GM23338 (cell line): ENCODE measurements at regions not wholly inside any gene's neighbourhood (a gene's known extent, or its start where the extent isn't known, plus 50 kb on each side); places are given as distances from the start of the nearest gene placed in this dataset.

Experiments
- ATAC-seq: fragments of 200-7000 bp; cut with Tn5 transposase; 3 replicates; pipeline ENCODE4 v1.9.1; 2020
- DNase-seq: peaks from one replicate; pipeline ENCODE4 v3.0.0-alpha.2; 2015; ENCODE audit warnings: low spot score
- H2AFZ ChIP-seq: fragments of 200-600 bp; sonication (generic); 2 replicates; pipeline ENCODE4 v1.8.0; 2016; ENCODE audit warnings: antibody characterized with exemption, mild to moderate bottlenecking, moderate library complexity
- H3F3A ChIP-seq: fragments of 200-600 bp; sonication (generic); replicated peaks from 2 replicates; pipeline ENCODE4 v1.8.0; 2017; ENCODE audit warnings: antibody characterized with exemption, mixed run types, low read depth
- H3K27ac ChIP-seq: fragments of 200-600 bp; sonication (generic); 2 replicates; pipeline ENCODE4 v1.6.1; 2016; ENCODE audit warnings: low read depth
- H3K27me3 ChIP-seq: fragments of 200-600 bp; sonication (generic); 2 replicates; pipeline ENCODE4 v1.8.0; 2016; ENCODE audit warnings: mild to moderate bottlenecking, mixed run types, moderate library complexity; ENCODE audit not compliant: insufficient read depth
- H3K36me3 ChIP-seq: fragments of 200-600 bp; sonication (generic); 2 replicates; pipeline ENCODE4 v1.8.0; 2016; ENCODE audit warnings: mild to moderate bottlenecking; ENCODE audit not compliant: insufficient read depth
- H3K4me1 ChIP-seq: fragments of 200-600 bp; sonication (generic); 2 replicates; pipeline ENCODE4 v1.8.0; 2016; ENCODE audit warnings: mild to moderate bottlenecking, moderate library complexity; ENCODE audit not compliant: insufficient read depth
- H3K4me2 ChIP-seq: fragments of 200-600 bp; sonication (generic); 2 replicates; pipeline ENCODE4 v1.7.1; 2017; ENCODE audit warnings: mixed run types
- H3K4me3 ChIP-seq: fragments of 200-600 bp; sonication (generic); 2 replicates; pipeline ENCODE4 v1.6.1; 2016; ENCODE audit warnings: mixed run types
- H3K79me2 ChIP-seq: fragments of 200-600 bp; sonication (generic); replicated peaks from 2 replicates; pipeline ENCODE4 v1.8.0; 2017; ENCODE audit warnings: mild to moderate bottlenecking; ENCODE audit not compliant: insufficient read depth
- H3K9me2 ChIP-seq: fragments of 200-600 bp; sonication (generic); 2 replicates; pipeline ENCODE4 v1.8.0; 2017; ENCODE audit not compliant: insufficient read depth
- H4K20me1 ChIP-seq: fragments of 200-600 bp; sonication (generic); replicated peaks from 2 replicates; pipeline ENCODE4 v1.8.0; 2017; ENCODE audit warnings: mild to moderate bottlenecking; ENCODE audit not compliant: insufficient read depth
- H3K27ac Mint-ChIP-seq: 2 replicates; pipeline ENCODE4 v1.8.0; 2020; ENCODE audit warnings: inconsistent platforms, mild to moderate bottlenecking, moderate library complexity, mixed read lengths
- H3K27me3 Mint-ChIP-seq: 3 replicates; pipeline ENCODE4 v1.8.0; 2022; ENCODE audit warnings: low read depth, mild to moderate bottlenecking, moderate library complexity, mixed read lengths, inconsistent platforms; ENCODE audit not compliant: insufficient read depth, poor library complexity
- H3K36me3 Mint-ChIP-seq: 3 replicates; pipeline ENCODE4 v1.8.0; 2021; ENCODE audit warnings: low read depth, mild to moderate bottlenecking, inconsistent platforms, moderate library complexity, mixed read lengths
- H3K4me1 Mint-ChIP-seq: 3 replicates; pipeline ENCODE4 v1.8.0; 2020; ENCODE audit warnings: mild to moderate bottlenecking, inconsistent platforms, mixed read lengths
- H3K4me3 Mint-ChIP-seq: 3 replicates; pipeline ENCODE4 v1.8.0; 2021; ENCODE audit warnings: moderate library complexity, mild to moderate bottlenecking, inconsistent platforms, mixed read lengths
- H3K9me3 Mint-ChIP-seq: 3 replicates; pipeline ENCODE4 v1.8.0; 2020; ENCODE audit warnings: moderate library complexity, mild to moderate bottlenecking, inconsistent platforms, mixed read lengths
- EZH2 ChIP-seq: fragments of 200-600 bp; sonication (generic); IDR thresholded peaks from one replicate; pipeline ENCODE4 v1.8.0; 2017; ENCODE audit warnings: antibody characterized with exemption, mild to moderate bottlenecking, low read depth; ENCODE audit not compliant: unreplicated experiment
- JUNB ChIP-seq: IDR thresholded peaks from one replicate; pipeline ENCODE4 v1.6.1; 2016; ENCODE audit warnings: antibody characterized with exemption; ENCODE audit not compliant: unreplicated experiment
- POLR2AphosphoS5 ChIP-seq: IDR thresholded peaks from 2 replicates; pipeline ENCODE4 v1.6.1; 2016; ENCODE audit warnings: antibody characterized with exemption, low read depth
- STAT1 ChIP-seq: IDR thresholded peaks from one replicate; pipeline ENCODE4 v1.6.1; 2016; ENCODE audit warnings: antibody characterized with exemption; ENCODE audit not compliant: unreplicated experiment
- TF ChIP-seq, protein P1 (sequence below): fragments of 250-450 bp; sonication (Bioruptor Pico); IDR thresholded peaks from 2 replicates; pipeline ENCODE4 v1.5.0; 2020; ENCODE audit warnings: mild to moderate bottlenecking, moderate library complexity
- TF ChIP-seq, protein P2 (sequence below): IDR thresholded peaks from one replicate; pipeline ENCODE4 v1.6.1; 2018; ENCODE audit warnings: antibody characterized with exemption; ENCODE audit not compliant: unreplicated experiment
- TF ChIP-seq, protein P3 (sequence below), 2 experiments: fragments of 200-600 bp in 1 of 2; sonication (generic) in 1 of 2; conservative IDR thresholded peaks; 2 replicates each; pipeline versions ENCODE4 v1.5.1 to v1.6.1; 2016 to 2017; ENCODE audit warnings: antibody characterized with exemption in 2 of 2, low read depth in 2 of 2, mild to moderate bottlenecking in 2 of 2, moderate library complexity in 1 of 2

DNA sequence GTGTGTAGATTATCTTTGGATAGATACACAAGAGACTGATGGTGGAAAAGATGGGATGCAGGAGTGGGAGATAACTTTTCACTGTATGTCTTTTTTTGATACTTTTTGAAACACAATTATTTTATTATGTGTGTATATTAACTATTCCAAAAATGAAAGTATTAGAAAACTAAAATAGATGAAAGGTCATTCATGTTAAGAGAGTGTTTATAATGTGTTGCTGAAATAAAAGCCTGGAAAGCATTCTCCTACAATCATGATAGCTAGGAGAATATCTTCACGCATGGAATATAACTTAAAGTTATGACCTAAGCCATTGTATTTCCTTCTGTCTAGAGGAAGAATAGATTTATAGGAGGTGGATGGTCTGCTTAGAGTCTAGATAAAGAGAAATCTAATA is 154.8 kb upstream of the MAST4 start:
- Histone ChIP-seq H3K79me2 (no peaks in the 10 kb centered on the region), H3K4me1 (no peaks in the 10 kb centered on the region), H2AFZ (no peak overlapping the region), H3K27me3 (no peaks in the 10 kb centered on the region), H3K27ac (no peak overlapping the region), H3F3A (no peaks in the 10 kb centered on the region), H3K9me2 (no peaks in the 10 kb centered on the region), H3K4me3 (no peak overlapping the region), H3K36me3 (no peaks in the 10 kb centered on the region), H4K20me1 (no peaks in the 10 kb centered on the region), H3K4me2 (no peak overlapping the region)
- Mint-ChIP-seq H3K4me1 (no peaks in the 10 kb centered on the region), H3K36me3 (no peaks in the 10 kb centered on the region), H3K9me3 (peaks cover 6% of the 10 kb centered on the region; the same call in 2 of the 3 replicates), H3K27me3 (peaks cover 2% of the 10 kb centered on the region), H3K4me3 (no peak overlapping the region), H3K27ac (no peak overlapping the region)
- ATAC-seq (no peak), DNase-seq (no peak)
- TF ChIP-seq EZH2 (no peak), POLR2AphosphoS5 (no peak), JUNB (no peak), STAT1 (no peak)
- TF ChIP-seq, protein P1, sequence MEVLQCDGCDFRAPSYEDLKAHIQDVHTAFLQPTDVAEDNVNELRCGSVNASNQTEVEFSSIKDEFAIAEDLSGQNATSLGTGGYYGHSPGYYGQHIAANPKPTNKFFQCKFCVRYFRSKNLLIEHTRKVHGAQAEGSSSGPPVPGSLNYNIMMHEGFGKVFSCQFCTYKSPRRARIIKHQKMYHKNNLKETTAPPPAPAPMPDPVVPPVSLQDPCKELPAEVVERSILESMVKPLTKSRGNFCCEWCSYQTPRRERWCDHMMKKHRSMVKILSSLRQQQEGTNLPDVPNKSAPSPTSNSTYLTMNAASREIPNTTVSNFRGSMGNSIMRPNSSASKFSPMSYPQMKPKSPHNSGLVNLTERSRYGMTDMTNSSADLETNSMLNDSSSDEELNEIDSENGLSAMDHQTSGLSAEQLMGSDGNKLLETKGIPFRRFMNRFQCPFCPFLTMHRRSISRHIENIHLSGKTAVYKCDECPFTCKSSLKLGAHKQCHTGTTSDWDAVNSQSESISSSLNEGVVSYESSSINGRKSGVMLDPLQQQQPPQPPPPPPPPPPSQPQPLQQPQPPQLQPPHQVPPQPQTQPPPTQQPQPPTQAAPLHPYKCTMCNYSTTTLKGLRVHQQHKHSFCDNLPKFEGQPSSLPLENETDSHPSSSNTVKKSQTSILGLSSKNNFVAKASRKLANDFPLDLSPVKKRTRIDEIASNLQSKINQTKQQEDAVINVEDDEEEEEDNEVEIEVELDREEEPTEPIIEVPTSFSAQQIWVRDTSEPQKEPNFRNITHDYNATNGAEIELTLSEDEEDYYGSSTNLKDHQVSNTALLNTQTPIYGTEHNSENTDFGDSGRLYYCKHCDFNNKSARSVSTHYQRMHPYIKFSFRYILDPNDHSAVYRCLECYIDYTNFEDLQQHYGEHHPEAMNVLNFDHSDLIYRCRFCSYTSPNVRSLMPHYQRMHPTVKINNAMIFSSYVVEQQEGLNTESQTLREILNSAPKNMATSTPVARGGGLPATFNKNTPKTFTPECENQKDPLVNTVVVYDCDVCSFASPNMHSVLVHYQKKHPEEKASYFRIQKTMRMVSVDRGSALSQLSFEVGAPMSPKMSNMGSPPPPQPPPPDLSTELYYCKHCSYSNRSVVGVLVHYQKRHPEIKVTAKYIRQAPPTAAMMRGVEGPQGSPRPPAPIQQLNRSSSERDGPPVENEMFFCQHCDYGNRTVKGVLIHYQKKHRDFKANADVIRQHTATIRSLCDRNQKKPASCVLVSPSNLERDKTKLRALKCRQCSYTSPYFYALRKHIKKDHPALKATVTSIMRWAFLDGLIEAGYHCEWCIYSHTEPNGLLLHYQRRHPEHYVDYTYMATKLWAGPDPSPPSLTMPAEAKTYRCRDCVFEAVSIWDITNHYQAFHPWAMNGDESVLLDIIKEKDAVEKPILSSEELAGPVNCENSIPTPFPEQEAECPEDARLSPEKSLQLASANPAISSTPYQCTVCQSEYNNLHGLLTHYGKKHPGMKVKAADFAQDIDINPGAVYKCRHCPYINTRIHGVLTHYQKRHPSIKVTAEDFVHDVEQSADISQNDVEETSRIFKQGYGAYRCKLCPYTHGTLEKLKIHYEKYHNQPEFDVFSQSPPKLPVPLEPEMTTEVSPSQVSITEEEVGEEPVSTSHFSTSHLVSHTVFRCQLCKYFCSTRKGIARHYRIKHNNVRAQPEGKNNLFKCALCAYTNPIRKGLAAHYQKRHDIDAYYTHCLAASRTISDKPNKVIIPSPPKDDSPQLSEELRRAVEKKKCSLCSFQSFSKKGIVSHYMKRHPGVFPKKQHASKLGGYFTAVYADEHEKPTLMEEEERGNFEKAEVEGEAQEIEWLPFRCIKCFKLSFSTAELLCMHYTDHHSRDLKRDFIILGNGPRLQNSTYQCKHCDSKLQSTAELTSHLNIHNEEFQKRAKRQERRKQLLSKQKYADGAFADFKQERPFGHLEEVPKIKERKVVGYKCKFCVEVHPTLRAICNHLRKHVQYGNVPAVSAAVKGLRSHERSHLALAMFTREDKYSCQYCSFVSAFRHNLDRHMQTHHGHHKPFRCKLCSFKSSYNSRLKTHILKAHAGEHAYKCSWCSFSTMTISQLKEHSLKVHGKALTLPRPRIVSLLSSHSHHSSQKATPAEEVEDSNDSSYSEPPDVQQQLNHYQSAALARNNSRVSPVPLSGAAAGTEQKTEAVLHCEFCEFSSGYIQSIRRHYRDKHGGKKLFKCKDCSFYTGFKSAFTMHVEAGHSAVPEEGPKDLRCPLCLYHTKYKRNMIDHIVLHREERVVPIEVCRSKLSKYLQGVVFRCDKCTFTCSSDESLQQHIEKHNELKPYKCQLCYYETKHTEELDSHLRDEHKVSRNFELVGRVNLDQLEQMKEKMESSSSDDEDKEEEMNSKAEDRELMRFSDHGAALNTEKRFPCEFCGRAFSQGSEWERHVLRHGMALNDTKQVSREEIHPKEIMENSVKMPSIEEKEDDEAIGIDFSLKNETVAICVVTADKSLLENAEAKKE (CRISPR knock-in tag) = no peak
- TF ChIP-seq, protein P2, sequence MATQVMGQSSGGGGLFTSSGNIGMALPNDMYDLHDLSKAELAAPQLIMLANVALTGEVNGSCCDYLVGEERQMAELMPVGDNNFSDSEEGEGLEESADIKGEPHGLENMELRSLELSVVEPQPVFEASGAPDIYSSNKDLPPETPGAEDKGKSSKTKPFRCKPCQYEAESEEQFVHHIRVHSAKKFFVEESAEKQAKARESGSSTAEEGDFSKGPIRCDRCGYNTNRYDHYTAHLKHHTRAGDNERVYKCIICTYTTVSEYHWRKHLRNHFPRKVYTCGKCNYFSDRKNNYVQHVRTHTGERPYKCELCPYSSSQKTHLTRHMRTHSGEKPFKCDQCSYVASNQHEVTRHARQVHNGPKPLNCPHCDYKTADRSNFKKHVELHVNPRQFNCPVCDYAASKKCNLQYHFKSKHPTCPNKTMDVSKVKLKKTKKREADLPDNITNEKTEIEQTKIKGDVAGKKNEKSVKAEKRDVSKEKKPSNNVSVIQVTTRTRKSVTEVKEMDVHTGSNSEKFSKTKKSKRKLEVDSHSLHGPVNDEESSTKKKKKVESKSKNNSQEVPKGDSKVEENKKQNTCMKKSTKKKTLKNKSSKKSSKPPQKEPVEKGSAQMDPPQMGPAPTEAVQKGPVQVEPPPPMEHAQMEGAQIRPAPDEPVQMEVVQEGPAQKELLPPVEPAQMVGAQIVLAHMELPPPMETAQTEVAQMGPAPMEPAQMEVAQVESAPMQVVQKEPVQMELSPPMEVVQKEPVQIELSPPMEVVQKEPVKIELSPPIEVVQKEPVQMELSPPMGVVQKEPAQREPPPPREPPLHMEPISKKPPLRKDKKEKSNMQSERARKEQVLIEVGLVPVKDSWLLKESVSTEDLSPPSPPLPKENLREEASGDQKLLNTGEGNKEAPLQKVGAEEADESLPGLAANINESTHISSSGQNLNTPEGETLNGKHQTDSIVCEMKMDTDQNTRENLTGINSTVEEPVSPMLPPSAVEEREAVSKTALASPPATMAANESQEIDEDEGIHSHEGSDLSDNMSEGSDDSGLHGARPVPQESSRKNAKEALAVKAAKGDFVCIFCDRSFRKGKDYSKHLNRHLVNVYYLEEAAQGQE = no peak
- TF ChIP-seq, protein P3, sequence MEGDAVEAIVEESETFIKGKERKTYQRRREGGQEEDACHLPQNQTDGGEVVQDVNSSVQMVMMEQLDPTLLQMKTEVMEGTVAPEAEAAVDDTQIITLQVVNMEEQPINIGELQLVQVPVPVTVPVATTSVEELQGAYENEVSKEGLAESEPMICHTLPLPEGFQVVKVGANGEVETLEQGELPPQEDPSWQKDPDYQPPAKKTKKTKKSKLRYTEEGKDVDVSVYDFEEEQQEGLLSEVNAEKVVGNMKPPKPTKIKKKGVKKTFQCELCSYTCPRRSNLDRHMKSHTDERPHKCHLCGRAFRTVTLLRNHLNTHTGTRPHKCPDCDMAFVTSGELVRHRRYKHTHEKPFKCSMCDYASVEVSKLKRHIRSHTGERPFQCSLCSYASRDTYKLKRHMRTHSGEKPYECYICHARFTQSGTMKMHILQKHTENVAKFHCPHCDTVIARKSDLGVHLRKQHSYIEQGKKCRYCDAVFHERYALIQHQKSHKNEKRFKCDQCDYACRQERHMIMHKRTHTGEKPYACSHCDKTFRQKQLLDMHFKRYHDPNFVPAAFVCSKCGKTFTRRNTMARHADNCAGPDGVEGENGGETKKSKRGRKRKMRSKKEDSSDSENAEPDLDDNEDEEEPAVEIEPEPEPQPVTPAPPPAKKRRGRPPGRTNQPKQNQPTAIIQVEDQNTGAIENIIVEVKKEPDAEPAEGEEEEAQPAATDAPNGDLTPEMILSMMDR (conservative IDR thresholded peaks at IDR 0.05; ENCODE audit: low read depth in 2 of 2) = no peak
